HEK293 (cell line): ENCODE measurements at regions not wholly inside any gene's neighbourhood (a gene's known extent, or its start where the extent isn't known, plus 50 kb on each side); places are given as distances from the start of the nearest gene placed in this dataset.

Experiments
- BCL11A ChIP-seq: fragments of 450-650 bp; formaldehyde crosslinking; IDR thresholded peaks from 2 replicates; pipeline ENCODE4 v1.5.1; 2016; ENCODE audit warnings: low read depth, missing biosample characterization, missing genetic modification characterization
- EGR2 ChIP-seq: fragments of 450-650 bp; formaldehyde crosslinking; IDR thresholded peaks from 2 replicates; pipeline ENCODE4 v1.5.1; 2016; ENCODE audit warnings: low read depth, missing biosample characterization, missing genetic modification characterization
- GFI1B ChIP-seq: fragments of 450-650 bp; formaldehyde crosslinking; IDR thresholded peaks from 2 replicates; pipeline ENCODE4 v1.5.1; 2016; ENCODE audit warnings: missing biosample characterization, missing genetic modification characterization
- GLI2 ChIP-seq: fragments of 450-650 bp; formaldehyde crosslinking; IDR thresholded peaks from 2 replicates; pipeline ENCODE4; 2017; ENCODE audit warnings: missing biosample characterization, missing genetic modification characterization, low read depth, borderline replicate concordance
- HOXA7 ChIP-seq: sonication (generic); formaldehyde crosslinking; IDR thresholded peaks from 2 replicates; pipeline ENCODE4 v1.8.1; 2022; ENCODE audit warnings: missing genetic modification reagents, borderline replicate concordance
- KLF7 ChIP-seq: fragments of 450-650 bp; formaldehyde crosslinking; IDR thresholded peaks from 2 replicates; pipeline ENCODE4 v1.5.1; 2016; ENCODE audit warnings: missing biosample characterization, missing genetic modification characterization, borderline replicate concordance
- MYNN ChIP-seq: fragments of 450-650 bp; formaldehyde crosslinking; IDR thresholded peaks from 2 replicates; pipeline ENCODE4 v1.5.1; 2016; ENCODE audit warnings: missing biosample characterization, missing genetic modification characterization, borderline replicate concordance
- MZF1 ChIP-seq: fragments of 450-650 bp; formaldehyde crosslinking; IDR thresholded peaks from 2 replicates; pipeline ENCODE4 v1.5.1; 2017; ENCODE audit warnings: missing biosample characterization, missing genetic modification characterization, borderline replicate concordance
- SETDB1 ChIP-seq: IDR thresholded peaks from one replicate; pipeline ENCODE4 v1.6.1; 2017; ENCODE audit warnings: mild to moderate bottlenecking, low read length, moderate library complexity, mixed read lengths; ENCODE audit not compliant: insufficient read length
- WT1 ChIP-seq: fragments of 450-650 bp; formaldehyde crosslinking; IDR thresholded peaks from 2 replicates; pipeline ENCODE4 v1.5.1; 2016; ENCODE audit warnings: missing biosample characterization, missing genetic modification characterization
- YY2 ChIP-seq: fragments of 450-650 bp; formaldehyde crosslinking; IDR thresholded peaks from 2 replicates; pipeline ENCODE4 v1.5.1; 2016; ENCODE audit warnings: missing biosample characterization, missing genetic modification characterization
- ZBTB20 ChIP-seq: fragments of 450-650 bp; formaldehyde crosslinking; IDR thresholded peaks from 2 replicates; pipeline ENCODE4 v1.5.1; 2016; ENCODE audit warnings: missing biosample characterization, missing genetic modification characterization
- ZBTB21 ChIP-seq: fragments of 450-650 bp; formaldehyde crosslinking; IDR thresholded peaks from 2 replicates; pipeline ENCODE4 v1.5.1; 2017; ENCODE audit warnings: missing biosample characterization, missing genetic modification characterization
- ZNF138 ChIP-seq: fragments of 450-650 bp; formaldehyde crosslinking; IDR thresholded peaks from 2 replicates; pipeline ENCODE4 v1.5.1; 2016; ENCODE audit warnings: missing biosample characterization, missing genetic modification characterization, borderline replicate concordance
- ZNF223 ChIP-seq: fragments of 450-650 bp; formaldehyde crosslinking; IDR thresholded peaks from 2 replicates; pipeline ENCODE4 v1.5.1; 2016; ENCODE audit warnings: missing biosample characterization, missing genetic modification characterization
- ZNF292 ChIP-seq: fragments of 450-650 bp; formaldehyde crosslinking; IDR thresholded peaks from 2 replicates; pipeline ENCODE4 v1.5.1; 2016; ENCODE audit warnings: low read depth, missing biosample characterization, missing genetic modification characterization, borderline replicate concordance
- ZNF529 ChIP-seq: fragments of 450-650 bp; formaldehyde crosslinking; IDR thresholded peaks from 2 replicates; pipeline ENCODE4 v1.5.1; 2017; ENCODE audit warnings: missing genetic modification characterization, missing biosample characterization; ENCODE audit not compliant: insufficient replicate concordance
- ZNF555 ChIP-seq: fragments of 450-650 bp; formaldehyde crosslinking; conservative IDR thresholded peaks from 2 replicates; pipeline ENCODE4 v1.5.1; 2017; ENCODE audit warnings: missing biosample characterization, mild to moderate bottlenecking, missing genetic modification characterization, inconsistent platforms
- ZNF558 ChIP-seq: fragments of 450-650 bp; formaldehyde crosslinking; IDR thresholded peaks from 2 replicates; pipeline ENCODE4 v1.5.1; 2016; ENCODE audit warnings: missing biosample characterization, missing genetic modification characterization
- ZNF600 ChIP-seq: fragments of 450-650 bp; formaldehyde crosslinking; IDR thresholded peaks from 2 replicates; pipeline ENCODE4 v1.5.1; 2016; ENCODE audit warnings: missing biosample characterization, missing genetic modification characterization
- ZNF610 ChIP-seq: fragments of 450-650 bp; formaldehyde crosslinking; IDR thresholded peaks from 2 replicates; pipeline ENCODE4 v1.5.1; 2016; ENCODE audit warnings: missing biosample characterization, missing genetic modification characterization, borderline replicate concordance
- ZNF621 ChIP-seq: fragments of 450-650 bp; formaldehyde crosslinking; IDR thresholded peaks from 2 replicates; pipeline ENCODE4 v1.5.1; 2017; ENCODE audit warnings: missing biosample characterization, missing genetic modification characterization
- ZNF624 ChIP-seq: fragments of 450-650 bp; formaldehyde crosslinking; IDR thresholded peaks from 2 replicates; pipeline ENCODE4 v1.5.1; 2017; ENCODE audit warnings: missing biosample characterization, missing genetic modification characterization
- ZNF629 ChIP-seq: fragments of 450-650 bp; formaldehyde crosslinking; IDR thresholded peaks from 2 replicates; pipeline ENCODE4 v1.5.1; 2017; ENCODE audit warnings: missing biosample characterization, missing genetic modification characterization
- ZNF664 ChIP-seq: fragments of 450-650 bp; formaldehyde crosslinking; IDR thresholded peaks from 2 replicates; pipeline ENCODE4 v1.5.1; 2016; ENCODE audit warnings: missing biosample characterization, missing genetic modification characterization
- ZNF704 ChIP-seq: fragments of 450-650 bp; formaldehyde crosslinking; IDR thresholded peaks from 2 replicates; pipeline ENCODE4 v1.5.1; 2016; ENCODE audit warnings: missing biosample characterization, missing genetic modification characterization
- ZNF707 ChIP-seq: fragments of 450-650 bp; formaldehyde crosslinking; IDR thresholded peaks from 2 replicates; pipeline ENCODE4 v1.5.1; 2016; ENCODE audit warnings: missing biosample characterization, missing genetic modification characterization
- ZNF785 ChIP-seq: fragments of 450-650 bp; formaldehyde crosslinking; IDR thresholded peaks from 2 replicates; pipeline ENCODE4 v1.5.1; 2016; ENCODE audit warnings: missing biosample characterization, missing genetic modification characterization
- ZNF837 ChIP-seq: fragments of 450-650 bp; formaldehyde crosslinking; IDR thresholded peaks from 2 replicates; pipeline ENCODE4 v1.5.1; 2016; ENCODE audit warnings: missing biosample characterization, missing genetic modification characterization
- ZNF843 ChIP-seq: fragments of 450-650 bp; formaldehyde crosslinking; IDR thresholded peaks from 2 replicates; pipeline ENCODE4 v1.5.1; 2016; ENCODE audit warnings: missing biosample characterization, missing genetic modification characterization
- ZSCAN23 ChIP-seq: fragments of 450-650 bp; formaldehyde crosslinking; IDR thresholded peaks from 2 replicates; pipeline ENCODE4 v1.5.1; 2016; ENCODE audit warnings: missing biosample characterization, missing genetic modification characterization
- TF ChIP-seq, protein P1 (sequence below): fragments of 450-650 bp; formaldehyde crosslinking; IDR thresholded peaks from 2 replicates; pipeline ENCODE4 v1.5.1; 2016; ENCODE audit warnings: missing biosample characterization, missing genetic modification characterization
- TF ChIP-seq, protein P2 (sequence below): fragments of 450-650 bp; formaldehyde crosslinking; conservative IDR thresholded peaks from 2 replicates; pipeline ENCODE4 v1.5.1; 2016; ENCODE audit warnings: low read depth, missing biosample characterization, missing genetic modification characterization
- TF ChIP-seq, protein P3 (sequence below): fragments of 450-650 bp; IDR thresholded peaks from 2 replicates; pipeline ENCODE4 v1.5.1; 2018; ENCODE audit warnings: missing biosample characterization, mild to moderate bottlenecking, missing genetic modification characterization
- TF ChIP-seq, protein P4 (sequence below): fragments of 450-650 bp; formaldehyde crosslinking; IDR thresholded peaks from 2 replicates; pipeline ENCODE4 v1.5.1; 2016; ENCODE audit warnings: missing biosample characterization, missing genetic modification characterization

DNA sequence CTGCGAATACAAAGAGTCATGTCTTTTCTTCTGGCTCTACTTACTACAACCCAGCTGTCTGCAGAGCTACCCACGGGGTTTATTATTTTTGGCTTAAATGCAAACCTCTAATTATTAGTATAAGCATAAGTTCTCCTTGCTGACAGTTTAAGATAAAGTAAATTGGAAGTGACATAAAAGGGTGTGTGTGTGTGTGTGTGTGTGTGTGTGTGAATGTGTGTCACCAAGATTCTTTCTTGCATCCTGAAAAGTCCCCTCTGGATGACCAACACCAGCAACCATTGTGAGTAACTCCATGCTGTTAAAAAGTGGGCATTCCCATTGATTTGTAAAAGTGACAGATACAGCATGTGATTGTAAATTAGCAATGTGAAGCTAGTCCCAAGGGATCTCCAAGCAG is 803.8 kb upstream of the ZNF608 start (continued):
- TF ChIP-seq YY2 (tag by site-specific recombination): peak; percentile 82
- no peak for TF ChIP-seq ZNF555 (tag by site-specific recombination)
- TF ChIP-seq WT1 (tag by site-specific recombination): peak; percentile 79
- TF ChIP-seq ZNF621 (tag by site-specific recombination): 0 out of 2 replicates have a peak, but pooled peaks have one; percentile 25
- TF ChIP-seq EGR2 (tag by site-specific recombination): no peak
- TF ChIP-seq ZSCAN23: no peak
- no peak for TF ChIP-seq ZNF600
- TF ChIP-seq GLI2 (tag by site-specific recombination): peak; percentile 81; the same call in 1 of the 2 replicates
- no peak for TF ChIP-seq ZNF138 (tag by site-specific recombination)
- TF ChIP-seq MYNN (tag by site-specific recombination): peak; percentile 88
- no peak for TF ChIP-seq ZNF223 (tag by site-specific recombination)
- peak; percentile 99 for TF ChIP-seq ZNF843 (tag by site-specific recombination)
- no peak for TF ChIP-seq HOXA7 (CRISPR knock-in tag)
- peak; percentile 85 for TF ChIP-seq ZBTB21 (tag by site-specific recombination)
- TF ChIP-seq ZNF664: peak; percentile 78
- no peak for TF ChIP-seq ZNF292
- TF ChIP-seq ZNF610 (tag by site-specific recombination): no peak
- TF ChIP-seq, protein P1, sequence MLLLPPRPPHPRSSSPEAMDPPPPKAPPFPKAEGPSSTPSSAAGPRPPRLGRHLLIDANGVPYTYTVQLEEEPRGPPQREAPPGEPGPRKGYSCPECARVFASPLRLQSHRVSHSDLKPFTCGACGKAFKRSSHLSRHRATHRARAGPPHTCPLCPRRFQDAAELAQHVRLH (tag by site-specific recombination): peak; percentile 94
- TF ChIP-seq, protein P2, sequence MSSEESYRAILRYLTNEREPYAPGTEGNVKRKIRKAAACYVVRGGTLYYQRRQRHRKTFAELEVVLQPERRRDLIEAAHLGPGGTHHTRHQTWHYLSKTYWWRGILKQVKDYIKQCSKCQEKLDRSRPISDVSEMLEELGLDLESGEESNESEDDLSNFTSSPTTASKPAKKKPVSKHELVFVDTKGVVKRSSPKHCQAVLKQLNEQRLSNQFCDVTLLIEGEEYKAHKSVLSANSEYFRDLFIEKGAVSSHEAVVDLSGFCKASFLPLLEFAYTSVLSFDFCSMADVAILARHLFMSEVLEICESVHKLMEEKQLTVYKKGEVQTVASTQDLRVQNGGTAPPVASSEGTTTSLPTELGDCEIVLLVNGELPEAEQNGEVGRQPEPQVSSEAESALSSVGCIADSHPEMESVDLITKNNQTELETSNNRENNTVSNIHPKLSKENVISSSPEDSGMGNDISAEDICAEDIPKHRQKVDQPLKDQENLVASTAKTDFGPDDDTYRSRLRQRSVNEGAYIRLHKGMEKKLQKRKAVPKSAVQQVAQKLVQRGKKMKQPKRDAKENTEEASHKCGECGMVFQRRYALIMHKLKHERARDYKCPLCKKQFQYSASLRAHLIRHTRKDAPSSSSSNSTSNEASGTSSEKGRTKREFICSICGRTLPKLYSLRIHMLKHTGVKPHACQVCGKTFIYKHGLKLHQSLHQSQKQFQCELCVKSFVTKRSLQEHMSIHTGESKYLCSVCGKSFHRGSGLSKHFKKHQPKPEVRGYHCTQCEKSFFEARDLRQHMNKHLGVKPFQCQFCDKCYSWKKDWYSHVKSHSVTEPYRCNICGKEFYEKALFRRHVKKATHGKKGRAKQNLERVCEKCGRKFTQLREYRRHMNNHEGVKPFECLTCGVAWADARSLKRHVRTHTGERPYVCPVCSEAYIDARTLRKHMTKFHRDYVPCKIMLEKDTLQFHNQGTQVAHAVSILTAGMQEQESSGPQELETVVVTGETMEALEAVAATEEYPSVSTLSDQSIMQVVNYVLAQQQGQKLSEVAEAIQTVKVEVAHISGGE (tag by site-specific recombination): 0 out of 2 replicates have a peak, but pooled peaks have one; percentile 14
- TF ChIP-seq, protein P3, sequence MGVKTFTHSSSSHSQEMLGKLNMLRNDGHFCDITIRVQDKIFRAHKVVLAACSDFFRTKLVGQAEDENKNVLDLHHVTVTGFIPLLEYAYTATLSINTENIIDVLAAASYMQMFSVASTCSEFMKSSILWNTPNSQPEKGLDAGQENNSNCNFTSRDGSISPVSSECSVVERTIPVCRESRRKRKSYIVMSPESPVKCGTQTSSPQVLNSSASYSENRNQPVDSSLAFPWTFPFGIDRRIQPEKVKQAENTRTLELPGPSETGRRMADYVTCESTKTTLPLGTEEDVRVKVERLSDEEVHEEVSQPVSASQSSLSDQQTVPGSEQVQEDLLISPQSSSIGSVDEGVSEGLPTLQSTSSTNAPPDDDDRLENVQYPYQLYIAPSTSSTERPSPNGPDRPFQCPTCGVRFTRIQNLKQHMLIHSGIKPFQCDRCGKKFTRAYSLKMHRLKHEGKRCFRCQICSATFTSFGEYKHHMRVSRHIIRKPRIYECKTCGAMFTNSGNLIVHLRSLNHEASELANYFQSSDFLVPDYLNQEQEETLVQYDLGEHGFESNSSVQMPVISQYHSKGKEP: peak; percentile 85
- peak; percentile 95 for TF ChIP-seq BCL11A (tag by site-specific recombination)
- no peak for TF ChIP-seq ZNF704 (tag by site-specific recombination)
- 0 out of 2 replicates have a peak, but pooled peaks have one; percentile 47 for TF ChIP-seq ZNF624 (tag by site-specific recombination)
- peak; percentile 91 for TF ChIP-seq KLF7 (tag by site-specific recombination)
- no peak for TF ChIP-seq ZNF785 (tag by site-specific recombination)
- no peak for TF ChIP-seq ZNF707 (tag by site-specific recombination)
- TF ChIP-seq, protein P4, sequence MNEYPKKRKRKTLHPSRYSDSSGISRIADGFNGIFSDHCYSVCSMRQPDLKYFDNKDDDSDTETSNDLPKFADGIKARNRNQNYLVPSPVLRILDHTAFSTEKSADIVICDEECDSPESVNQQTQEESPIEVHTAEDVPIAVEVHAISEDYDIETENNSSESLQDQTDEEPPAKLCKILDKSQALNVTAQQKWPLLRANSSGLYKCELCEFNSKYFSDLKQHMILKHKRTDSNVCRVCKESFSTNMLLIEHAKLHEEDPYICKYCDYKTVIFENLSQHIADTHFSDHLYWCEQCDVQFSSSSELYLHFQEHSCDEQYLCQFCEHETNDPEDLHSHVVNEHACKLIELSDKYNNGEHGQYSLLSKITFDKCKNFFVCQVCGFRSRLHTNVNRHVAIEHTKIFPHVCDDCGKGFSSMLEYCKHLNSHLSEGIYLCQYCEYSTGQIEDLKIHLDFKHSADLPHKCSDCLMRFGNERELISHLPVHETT (tag by site-specific recombination): no peak
- no peak for TF ChIP-seq ZNF837
- peak; percentile 90 for TF ChIP-seq ZNF558 (tag by site-specific recombination)
- TF ChIP-seq GFI1B (tag by site-specific recombination): peak; percentile 78
- TF ChIP-seq SETDB1: no peak
- TF ChIP-seq MZF1 (tag by site-specific recombination): peak; percentile 98
- no peak for TF ChIP-seq ZNF529 (tag by site-specific recombination)
- TF ChIP-seq ZBTB20 (tag by site-specific recombination): 0 out of 2 replicates have a peak, but pooled peaks have one; percentile 27
- TF ChIP-seq ZNF629 (tag by site-specific recombination): peak; percentile 82
